C1 segment of cervical spinal cord (tissue), 14 donors: ENCODE measurements at regions not wholly inside any gene's neighbourhood (a gene's known extent, or its start where the extent isn't known, plus 50 kb on each side); places are given as distances from the start of the nearest gene placed in this dataset.
A peak's percentile ranks its signal among the peaks of the same experiment; 100 is the strongest.
"Not testable (repeated sequence)": the region's sequence is repeated elsewhere in the genome, so short reads cannot be mapped to it uniquely, and the experiment has no call there.

Source experiments
- DNase-seq, 14 donors: peaks; one replicate each; lab custom pipeline; 2025; lab: John Stamatoyannopoulos, UW

- DNase-seq = no peak
These were observed 538.9 kb downstream of the RFC3 start for GRCh38 chr13:34356686-34357434.

GRCh38 chr13:34357435-34358232 is 539.7 kb downstream of the RFC3 start:
- DNase-seq = no peak

- DNase-seq = peak in 1 of 14 donors; percentile 20
These were observed 541.0 kb downstream of the RFC3 start for GRCh38 chr13:34358811-34359513.

GRCh38 chr13:34360702-34361101 is 542.8 kb downstream of the RFC3 start:
- no peak for DNase-seq

GRCh38 chr13:34361560-34361959 is 543.6 kb downstream of the RFC3 start:
- no peak for DNase-seq

GRCh38 chr13:34363266-34363665 is 545.3 kb downstream of the RFC3 start:
- DNase-seq = no peak

GRCh38 chr13:34364633-34365032 is 546.7 kb downstream of the RFC3 start:
- DNase-seq = no peak

- DNase-seq = peak in 1 of 14 donors; percentile 40
These were observed 552.0 kb downstream of the RFC3 start for GRCh38 chr13:34369931-34370330.

- no peak for DNase-seq
These were observed 553.2 kb downstream of the RFC3 start for GRCh38 chr13:34371108-34371507.

- no peak for DNase-seq
These were observed 553.9 kb downstream of the RFC3 start for GRCh38 chr13:34371645-34372395.

- no peak for DNase-seq
These were observed 554.6 kb downstream of the RFC3 start for GRCh38 chr13:34372581-34372980.

- no peak for DNase-seq
These were observed 558.5 kb downstream of the RFC3 start for GRCh38 chr13:34376483-34376882.

GRCh38 chr13:34381228-34381627 is 560.8 kb upstream of the NBEA start:
- DNase-seq = no peak

- DNase-seq = no peak
These were observed 558.3 kb upstream of the NBEA start for GRCh38 chr13:34383728-34384127.

- not testable (repeated sequence) for DNase-seq
These were observed 555.8 kb upstream of the NBEA start for GRCh38 chr13:34386229-34386628.

- DNase-seq = no peak
These were observed 551.0 kb upstream of the NBEA start for GRCh38 chr13:34391076-34391475.

GRCh38 chr13:34401696-34402095 is 540.4 kb upstream of the NBEA start:
- no peak for DNase-seq

GRCh38 chr13:34405410-34406181 is 536.5 kb upstream of the NBEA start:
- no peak for DNase-seq

GRCh38 chr13:34408640-34409039 is 533.4 kb upstream of the NBEA start:
- peak in 1 of 14 donors; percentile 76 for DNase-seq

GRCh38 chr13:34409496-34410182 is 532.4 kb upstream of the NBEA start:
- DNase-seq = peak in 1 of 14 donors; percentile 66
